H9 (cell line): ENCODE measurements at regions not wholly inside any gene's neighbourhood (a gene's known extent, or its start where the extent isn't known, plus 50 kb on each side); places are given as distances from the start of the nearest gene placed in this dataset.

ENCODE experiments used
- DNase-seq: peaks from one replicate; pipeline ENCODE4 v3.0.0-alpha.2; 2017
- H2AFZ ChIP-seq: one replicate; pipeline ENCODE4 v1.6.1; 2013; ENCODE audit warnings: mild to moderate bottlenecking, low read length, control low read depth, moderate library complexity
- H2AK5ac ChIP-seq: 2 replicates; pipeline ENCODE4 v1.6.1; 2013; ENCODE audit warnings: low read length, control low read depth, mixed read lengths; ENCODE audit not compliant: insufficient read length
- H2BK120ac ChIP-seq: one replicate; pipeline ENCODE4 v1.6.1; 2013; ENCODE audit warnings: low read depth, mild to moderate bottlenecking, low read length, control low read depth, inconsistent platforms; ENCODE audit not compliant: poor library complexity, severe bottlenecking
- H2BK12ac ChIP-seq: 2 replicates; pipeline ENCODE4 v1.6.1; 2013; ENCODE audit warnings: low read length, control low read depth, mixed read lengths, low read depth; ENCODE audit not compliant: insufficient read length
- H2BK15ac ChIP-seq: 2 replicates; pipeline ENCODE4 v1.6.1; 2013; ENCODE audit warnings: low read depth, low read length, control low read depth
- H2BK20ac ChIP-seq: one replicate; pipeline ENCODE4 v1.6.1; 2013; ENCODE audit warnings: low read depth, mild to moderate bottlenecking, low read length, control low read depth, inconsistent platforms; ENCODE audit not compliant: poor library complexity, severe bottlenecking
- H2BK5ac ChIP-seq: 2 replicates; pipeline ENCODE4 v1.6.1; 2013; ENCODE audit warnings: low read length, control low read depth, mixed read lengths; ENCODE audit not compliant: insufficient read length
- H3K14ac ChIP-seq: 2 replicates; pipeline ENCODE4 v1.6.1; 2013; ENCODE audit warnings: low read length, control low read depth; ENCODE audit not compliant: insufficient read depth
- H3K18ac ChIP-seq: 2 replicates; pipeline ENCODE4 v1.6.1; 2013; ENCODE audit warnings: low read depth, mild to moderate bottlenecking, mixed read lengths, low read length, control low read depth; ENCODE audit not compliant: insufficient read length
- H3K23ac ChIP-seq: 2 replicates; pipeline ENCODE4 v1.6.1; 2013; ENCODE audit warnings: low read length, control low read depth, mixed read lengths, low read depth; ENCODE audit not compliant: insufficient read length
- H3K23me2 ChIP-seq: 2 replicates; pipeline ENCODE4 v1.6.1; 2013; ENCODE audit warnings: low read depth, mild to moderate bottlenecking, mixed read lengths, low read length, control low read depth; ENCODE audit not compliant: insufficient read length, poor library complexity, severe bottlenecking
- H3K27ac ChIP-seq: 2 replicates; pipeline ENCODE4 v1.5.1; 2013; ENCODE audit warnings: low read length, control low read depth, mixed read lengths, low read depth; ENCODE audit not compliant: insufficient read length
- H3K27me3 ChIP-seq: 2 replicates; pipeline ENCODE4 v1.6.1; 2013; ENCODE audit warnings: low read length, control low read depth, inconsistent platforms; ENCODE audit not compliant: insufficient read depth
- H3K4ac ChIP-seq: 2 replicates; pipeline ENCODE4 v1.6.1; 2013; ENCODE audit warnings: low read depth, mild to moderate bottlenecking, control low read depth, inconsistent platforms, low read length, moderate library complexity
- H3K4me1 ChIP-seq: 2 replicates; pipeline ENCODE4 v1.6.1; 2013; ENCODE audit warnings: low read length, control low read depth, inconsistent platforms; ENCODE audit not compliant: insufficient read depth
- H3K4me2 ChIP-seq: 2 replicates; pipeline ENCODE4 v1.6.1; 2013; ENCODE audit warnings: low read length, control low read depth, mixed read lengths; ENCODE audit not compliant: insufficient read length, insufficient read depth
- H3K56ac ChIP-seq: 2 replicates; pipeline ENCODE4 v1.6.1; 2013; ENCODE audit warnings: low read depth, mild to moderate bottlenecking, mixed read lengths, low read length, control low read depth; ENCODE audit not compliant: insufficient read length
- H3K79me1 ChIP-seq: 2 replicates; pipeline ENCODE4 v1.6.1; 2013; ENCODE audit warnings: low read depth, mild to moderate bottlenecking, moderate library complexity, low read length, control low read depth, inconsistent platforms; ENCODE audit not compliant: insufficient read depth, poor library complexity, severe bottlenecking
- H3K79me2 ChIP-seq: 2 replicates; pipeline ENCODE4 v1.6.1; 2013; ENCODE audit warnings: low read length, control low read depth, inconsistent platforms; ENCODE audit not compliant: insufficient read depth
- H3K9ac ChIP-seq: 2 replicates; pipeline ENCODE4 v1.6.1; 2013; ENCODE audit warnings: low read length, control low read depth, mixed read lengths; ENCODE audit not compliant: insufficient read length; ENCODE audit errors: extremely low read depth
- H3K9me3 ChIP-seq: one replicate; pipeline ENCODE4 v1.6.1; 2013; ENCODE audit warnings: low read depth, low read length, inconsistent platforms; ENCODE audit not compliant: control insufficient read depth
- H3T11ph ChIP-seq: one replicate; pipeline ENCODE4 v1.6.1; 2013; ENCODE audit warnings: mild to moderate bottlenecking, low read length, control low read depth, inconsistent platforms
- H4K20me1 ChIP-seq: one replicate; pipeline ENCODE4 v1.6.1; 2013; ENCODE audit not compliant: control insufficient read depth, insufficient read length, insufficient read depth
- H4K5ac ChIP-seq: 2 replicates; pipeline ENCODE4 v1.6.1; 2013; ENCODE audit warnings: low read depth, mild to moderate bottlenecking, mixed read lengths, low read length, control low read depth; ENCODE audit not compliant: insufficient read length
- H4K8ac ChIP-seq: replicated peaks from 2 replicates; pipeline ENCODE4 v1.6.1; 2013; ENCODE audit warnings: low read length, control low read depth, mixed read lengths, low read depth; ENCODE audit not compliant: insufficient read length
- H4K91ac ChIP-seq: 2 replicates; pipeline ENCODE4 v1.6.1; 2013; ENCODE audit warnings: low read depth, mild to moderate bottlenecking, moderate library complexity, mixed read lengths, low read length, control low read depth; ENCODE audit not compliant: insufficient read length
- H3K27ac Mint-ChIP-seq, 3 experiments: 2 replicates in 2 of 3; 3 replicates in 1 of 3; pipeline ENCODE4 v1.8.0; 2020 to 2021; ENCODE audit warnings: mixed read lengths in 3 of 3, mild to moderate bottlenecking in 1 of 3, moderate library complexity in 1 of 3
- H3K27me3 Mint-ChIP-seq: 2 replicates; pipeline ENCODE4 v1.8.0; 2021; ENCODE audit warnings: low read depth, mild to moderate bottlenecking, moderate library complexity, mixed read lengths
- H3K36me3 Mint-ChIP-seq, 3 experiments: 2 replicates in 2 of 3; 3 replicates in 1 of 3; pipeline ENCODE4 v1.8.0; 2020 to 2021; ENCODE audit warnings: low read depth in 3 of 3, mixed read lengths in 3 of 3; ENCODE audit not compliant: insufficient read depth in 1 of 3
- H3K4me1 Mint-ChIP-seq, 2 experiments: 2 replicates each; pipeline ENCODE4 v1.8.0; 2020; ENCODE audit warnings: mixed read lengths in 2 of 2
- H3K4me3 Mint-ChIP-seq, 2 experiments: 2 replicates in 1 of 2; 3 replicates in 1 of 2; pipeline ENCODE4 v1.8.0; 2020 to 2021; ENCODE audit warnings: mild to moderate bottlenecking in 2 of 2, mixed read lengths in 2 of 2, moderate library complexity in 1 of 2
- H3K9me3 Mint-ChIP-seq, 2 experiments: 2 replicates in 1 of 2; 3 replicates in 1 of 2; pipeline ENCODE4 v1.8.0; 2020; ENCODE audit warnings: mild to moderate bottlenecking in 2 of 2, mixed read lengths in 2 of 2, moderate library complexity in 1 of 2
- CTCF ChIP-seq: fragments of 200-600 bp; sonication (generic); conservative IDR thresholded peaks from 3 replicates; pipeline ENCODE4 v1.8.0; 2021; ENCODE audit warnings: antibody characterized with exemption, mild to moderate bottlenecking
- WGBS: extraction: QIAGEN DNeasy Blood & Tissue Kit; methylation state at CpG from one replicate; pipeline ENCODE4 v1.1.7; 2013; ENCODE audit warnings: missing lambda C conversion rate, low lambda C conversion rate, mixed read lengths; ENCODE audit not compliant: insufficient read length; ENCODE audit errors: extremely low coverage; 5-methylcytosine and 5-hydroxymethylcytosine counted together

GRCh38 chr9:20112205-20112783 is 323.5 kb upstream of the SLC24A2 start:
- H4K5ac ChIP-seq, result no peak overlapping the region
- H3K4me3 Mint-ChIP-seq, result no peak overlapping the region; a peak in 1 of 5 replicates
- H3K4me2 ChIP-seq, result no peak overlapping the region
- no peaks in the 10 kb centered on the region; the same call in 1 of the 2 replicates for H3K27me3 ChIP-seq
- H3K23me2 ChIP-seq, result no peaks in the 10 kb centered on the region
- H3K23ac ChIP-seq, result no peak overlapping the region
- peaks cover 5% of the 10 kb centered on the region for H3K9me3 ChIP-seq
- peaks cover 13 to 17% of the 10 kb centered on the region in 2 experiments for H3K9me3 Mint-ChIP-seq
- no peak for TF ChIP-seq CTCF
- H3K27me3 Mint-ChIP-seq, result peaks cover 30% of the 10 kb centered on the region
- no peak overlapping the region for H2BK20ac ChIP-seq
- H3K14ac ChIP-seq, result no peak overlapping the region
- peaks cover 28 to 37% of the 10 kb centered on the region in 2 experiments for H3K4me1 Mint-ChIP-seq
- H3K18ac ChIP-seq, result no peak overlapping the region
- no peak overlapping the region for H2BK15ac ChIP-seq
- no peak overlapping the region for H3K27ac ChIP-seq
- H3K4me1 ChIP-seq, result peaks cover 2% of the 10 kb centered on the region
- H2BK120ac ChIP-seq, result no peak overlapping the region
- no peak overlapping the region for H3K56ac ChIP-seq
- H4K91ac ChIP-seq, result no peak overlapping the region
- no peaks in the 10 kb centered on the region for H3K79me1 ChIP-seq
- H3K4ac ChIP-seq, result no peak overlapping the region
- no peak overlapping the region for H2BK5ac ChIP-seq
- peaks cover 12 to 25% (median 15%) of the 10 kb centered on the region in 3 experiments for H3K36me3 Mint-ChIP-seq
- H3T11ph ChIP-seq, result no peak overlapping the region
- DNase-seq, result no peak
- H2AFZ ChIP-seq, result no peak overlapping the region
- H3K9ac ChIP-seq, result no peak overlapping the region
- H2AK5ac ChIP-seq, result no peak overlapping the region
- no peak overlapping the region for H3K27ac Mint-ChIP-seq
- H4K8ac ChIP-seq, result no peak overlapping the region
- H4K20me1 ChIP-seq, result no peaks in the 10 kb centered on the region
- H2BK12ac ChIP-seq, result no peak overlapping the region
- no CpG with 5 or more reads among the region's 7 CpGs for WGBS
- H3K79me2 ChIP-seq, result no peaks in the 10 kb centered on the region
